ENCODE measurements at regions not wholly inside any gene's neighbourhood (a gene's known extent, or its start where the extent isn't known, plus 50 kb on each side); places are given as distances from the start of the nearest gene placed in this dataset.

DNA sequence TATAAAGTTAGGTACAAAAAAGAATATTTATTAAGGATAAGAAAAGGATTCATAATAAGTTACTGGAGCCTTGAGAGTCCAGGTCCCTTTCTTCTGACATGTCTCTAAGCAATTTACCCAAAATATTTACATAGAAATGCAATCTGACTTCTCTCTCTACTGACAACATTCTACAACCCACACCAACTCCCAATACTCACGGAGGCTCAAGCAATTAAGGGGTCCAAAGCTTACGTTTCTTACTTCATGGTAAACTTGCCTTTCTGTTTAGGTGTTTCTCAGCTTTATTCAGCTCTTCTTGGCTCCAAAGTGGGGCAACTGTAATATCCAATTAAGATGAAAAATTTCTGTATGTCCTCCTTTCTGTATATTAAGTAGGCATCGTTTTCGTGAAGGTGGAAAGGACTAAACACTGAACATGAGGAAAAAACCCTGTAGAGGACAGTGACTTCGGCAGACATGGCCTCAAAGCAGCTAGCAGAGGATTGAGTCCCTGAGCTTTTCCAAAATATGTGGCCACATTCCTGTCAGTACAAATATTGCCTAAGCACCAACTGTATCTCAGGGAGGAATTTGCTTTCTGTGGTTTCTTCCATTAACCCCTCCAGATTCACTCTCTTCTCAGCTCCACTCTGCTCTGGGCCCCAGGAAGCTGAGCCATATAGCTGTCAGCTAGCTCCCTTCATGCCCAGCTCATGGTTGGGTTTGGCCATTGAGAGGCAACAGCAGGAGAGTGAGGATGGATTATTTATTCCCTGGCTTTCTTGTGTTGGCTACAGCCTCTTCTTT, 67.9 kb upstream of the GLS start:
- WGBS = 78% methylated on average over 5 of the region's 5 CpGs
- Histone ChIP-seq H3K27ac (ENCODE audit: low read length, poor library complexity, severe bottlenecking) (peak overlapping the region; percentile 10), H2BK120ac (ENCODE audit: low read depth, low read length) (no peak overlapping the region), H3K4me2 (ENCODE audit: low read length, poor library complexity, severe bottlenecking) (no peak overlapping the region), H2BK15ac (ENCODE audit: low read depth, poor library complexity, severe bottlenecking) (no peak overlapping the region), H2AFZ (ENCODE audit: low read depth, low read length) (no peak overlapping the region), H2BK12ac (ENCODE audit: low read length in 2 of 2) (peak overlapping the region; percentile 3 to 24), H3K27me3 (ENCODE audit: control insufficient read depth in 1 of 2, insufficient read depth in 1 of 2, low read length in 2 of 2) (no peaks in the 10 kb centered on the region), H3K79me1 (replicated peaks; ENCODE audit: low read length, poor library complexity, severe bottlenecking) (no peaks in the 10 kb centered on the region), H4K91ac (ENCODE audit: low read length) (no peak overlapping the region), H3K23ac (ENCODE audit: low read length in 2 of 2) (no peak overlapping the region), H3K9ac (ENCODE audit: low read length) (no peak overlapping the region), H3K18ac (ENCODE audit: low read depth in 1 of 2, low read length in 2 of 2) (peak overlapping the region; percentile 30 to 83), H3K14ac (ENCODE audit: low read length in 2 of 2) (peak overlapping the region in 1 of 2 experiments; percentile 64), H3K4ac (ENCODE audit: low read depth in 1 of 2, low read length in 2 of 2) (no peak overlapping the region), H3K36me3 (ENCODE audit: control insufficient read depth in 1 of 2, insufficient read depth in 2 of 2, low read depth in 1 of 2, low read length in 2 of 2) (no peaks in the 10 kb centered on the region), H4K8ac (ENCODE audit: low read length) (peak overlapping the region; percentile 53), H3K9me3 (ENCODE audit: control insufficient read depth, low read length) (no peaks in the 10 kb centered on the region), H3K4me1 (ENCODE audit: control insufficient read depth, insufficient read depth, low read depth, low read length) (peaks cover 5% of the 10 kb centered on the region), H3K4me3 (ENCODE audit: insufficient read depth in 1 of 2, low read depth in 1 of 2, low read length in 2 of 2) (no peak overlapping the region), H2AK5ac (ENCODE audit: low read length, severe bottlenecking) (no peak overlapping the region), H2BK5ac (ENCODE audit: low read depth, low read length, poor library complexity, severe bottlenecking) (no peak overlapping the region)
- DNase-seq = peak; percentile 63

GRCh38 chr2:190815226-190815625, 65.4 kb upstream of the GLS start:
- no peak overlapping the region for H3K18ac ChIP-seq (ENCODE audit: low read depth in 1 of 2, low read length in 2 of 2)
- H2AFZ ChIP-seq (ENCODE audit: low read depth, low read length) = no peak overlapping the region
- H3K36me3 ChIP-seq (ENCODE audit: control insufficient read depth in 1 of 2, insufficient read depth in 2 of 2, low read depth in 1 of 2, low read length in 2 of 2) = no peaks in the 10 kb centered on the region
- H3K4ac ChIP-seq (ENCODE audit: low read depth in 1 of 2, low read length in 2 of 2) = no peak overlapping the region
- H3K79me1 ChIP-seq (replicated peaks; ENCODE audit: low read length, poor library complexity, severe bottlenecking) = no peaks in the 10 kb centered on the region
- H2BK5ac ChIP-seq (ENCODE audit: low read depth, low read length, poor library complexity, severe bottlenecking) = no peak overlapping the region
- DNase-seq = no peak
- no peak overlapping the region for H3K9ac ChIP-seq (ENCODE audit: low read length)
- no peak overlapping the region for H3K27ac ChIP-seq (ENCODE audit: low read length, poor library complexity, severe bottlenecking)
- H3K4me1 ChIP-seq (ENCODE audit: control insufficient read depth, insufficient read depth, low read depth, low read length) = peaks cover 3% of the 10 kb centered on the region
- no peak overlapping the region for H2BK120ac ChIP-seq (ENCODE audit: low read depth, low read length)
- no peak overlapping the region for H2AK5ac ChIP-seq (ENCODE audit: low read length, severe bottlenecking)
- H3K27me3 ChIP-seq (ENCODE audit: control insufficient read depth in 1 of 2, insufficient read depth in 1 of 2, low read length in 2 of 2) = no peaks in the 10 kb centered on the region
- H4K8ac ChIP-seq (ENCODE audit: low read length) = no peak overlapping the region
- H3K4me3 ChIP-seq (ENCODE audit: insufficient read depth in 1 of 2, low read depth in 1 of 2, low read length in 2 of 2) = no peak overlapping the region
- H3K4me2 ChIP-seq (ENCODE audit: low read length, poor library complexity, severe bottlenecking) = no peak overlapping the region
- WGBS = 100% methylated on average over 2 of the region's 2 CpGs
- no peak overlapping the region for H4K91ac ChIP-seq (ENCODE audit: low read length)
- H3K23ac ChIP-seq (ENCODE audit: low read length in 2 of 2) = no peak overlapping the region
- H3K9me3 ChIP-seq (ENCODE audit: control insufficient read depth, low read length) = no peaks in the 10 kb centered on the region
- no peak overlapping the region for H2BK12ac ChIP-seq (ENCODE audit: low read length in 2 of 2)
- no peak overlapping the region for H2BK15ac ChIP-seq (ENCODE audit: low read depth, poor library complexity, severe bottlenecking)
- H3K14ac ChIP-seq (ENCODE audit: low read length in 2 of 2) = no peak overlapping the region

DNA sequence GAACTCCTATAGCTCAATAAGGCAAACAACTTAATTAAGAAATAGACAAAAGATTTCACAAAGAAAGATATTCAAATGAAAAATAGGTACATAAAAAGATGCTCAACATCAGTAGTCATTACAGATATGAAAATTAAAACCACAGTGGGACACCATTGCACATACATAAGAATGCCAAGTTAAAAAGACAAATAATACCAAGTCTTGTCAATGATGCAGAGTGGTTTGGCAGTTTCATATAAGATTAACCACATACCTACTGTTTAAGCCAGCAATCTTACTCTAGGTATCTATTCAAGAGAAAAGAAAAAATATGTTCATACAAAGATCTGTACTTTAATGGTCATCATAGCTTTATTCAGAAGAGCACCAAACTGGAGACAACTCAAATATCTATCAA, 63.5 kb upstream of the GLS start:
- Histone ChIP-seq H3K14ac (ENCODE audit: low read length in 2 of 2) (no peak overlapping the region), H3K4ac (ENCODE audit: low read depth in 1 of 2, low read length in 2 of 2) (no peak overlapping the region), H4K8ac (ENCODE audit: low read length) (no peak overlapping the region), H3K27me3 (ENCODE audit: control insufficient read depth in 1 of 2, insufficient read depth in 1 of 2, low read length in 2 of 2) (no peaks in the 10 kb centered on the region), H2BK15ac (ENCODE audit: low read depth, poor library complexity, severe bottlenecking) (no peak overlapping the region), H3K4me3 (ENCODE audit: insufficient read depth in 1 of 2, low read depth in 1 of 2, low read length in 2 of 2) (no peak overlapping the region), H3K9me3 (ENCODE audit: control insufficient read depth, low read length) (no peaks in the 10 kb centered on the region), H3K79me1 (replicated peaks; ENCODE audit: low read length, poor library complexity, severe bottlenecking) (no peaks in the 10 kb centered on the region), H4K91ac (ENCODE audit: low read length) (no peak overlapping the region), H2AFZ (ENCODE audit: low read depth, low read length) (no peak overlapping the region), H2AK5ac (ENCODE audit: low read length, severe bottlenecking) (no peak overlapping the region), H2BK12ac (ENCODE audit: low read length in 2 of 2) (no peak overlapping the region), H3K9ac (ENCODE audit: low read length) (no peak overlapping the region), H3K27ac (ENCODE audit: low read length, poor library complexity, severe bottlenecking) (no peak overlapping the region), H3K36me3 (ENCODE audit: control insufficient read depth in 1 of 2, insufficient read depth in 2 of 2, low read depth in 1 of 2, low read length in 2 of 2) (no peaks in the 10 kb centered on the region), H3K18ac (ENCODE audit: low read depth in 1 of 2, low read length in 2 of 2) (no peak overlapping the region), H2BK120ac (ENCODE audit: low read depth, low read length) (no peak overlapping the region), H3K4me2 (ENCODE audit: low read length, poor library complexity, severe bottlenecking) (no peak overlapping the region), H3K4me1 (ENCODE audit: control insufficient read depth, insufficient read depth, low read depth, low read length) (peaks cover 3% of the 10 kb centered on the region), H3K23ac (ENCODE audit: low read length in 2 of 2) (no peak overlapping the region), H2BK5ac (ENCODE audit: low read depth, low read length, poor library complexity, severe bottlenecking) (no peak overlapping the region)
- no peak for DNase-seq

DNA sequence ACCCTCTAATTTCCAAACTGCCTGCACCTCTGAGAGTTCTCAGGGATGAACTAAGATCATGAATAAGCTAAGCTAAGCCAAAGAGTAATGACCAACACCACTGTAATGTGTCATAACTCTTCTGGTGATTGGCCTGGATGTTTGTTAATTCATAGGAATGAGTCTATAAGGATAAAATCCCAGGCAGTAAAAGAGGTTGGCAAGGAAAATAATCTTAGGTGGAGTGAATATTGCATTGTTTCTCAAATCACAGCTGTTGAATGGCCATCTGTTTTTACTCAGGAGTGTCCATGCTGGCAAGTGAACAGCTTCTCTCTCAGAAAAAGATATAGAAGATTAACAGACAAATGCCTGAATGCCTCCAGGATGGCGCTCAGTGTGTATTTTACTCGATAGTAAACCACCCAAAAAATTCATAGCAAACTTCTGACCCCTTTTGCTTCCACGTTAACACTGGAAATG, 60.8 kb upstream of the GLS start:
- Histone ChIP-seq H3K4ac (ENCODE audit: low read depth in 1 of 2, low read length in 2 of 2) (no peak overlapping the region), H3K27me3 (ENCODE audit: control insufficient read depth in 1 of 2, insufficient read depth in 1 of 2, low read length in 2 of 2) (no peaks in the 10 kb centered on the region), H4K8ac (ENCODE audit: low read length) (no peak overlapping the region), H3K14ac (ENCODE audit: low read length in 2 of 2) (no peak overlapping the region), H3K36me3 (ENCODE audit: control insufficient read depth in 1 of 2, insufficient read depth in 2 of 2, low read depth in 1 of 2, low read length in 2 of 2) (no peaks in the 10 kb centered on the region), H3K23ac (ENCODE audit: low read length in 2 of 2) (no peak overlapping the region), H3K18ac (ENCODE audit: low read depth in 1 of 2, low read length in 2 of 2) (no peak overlapping the region), H3K4me3 (ENCODE audit: insufficient read depth in 1 of 2, low read depth in 1 of 2, low read length in 2 of 2) (peak overlapping the region in 1 of 2 experiments; percentile 36), H3K79me1 (replicated peaks; ENCODE audit: low read length, poor library complexity, severe bottlenecking) (no peaks in the 10 kb centered on the region), H2BK12ac (ENCODE audit: low read length in 2 of 2) (no peak overlapping the region), H3K4me2 (ENCODE audit: low read length, poor library complexity, severe bottlenecking) (no peak overlapping the region), H2AK5ac (ENCODE audit: low read length, severe bottlenecking) (no peak overlapping the region), H4K91ac (ENCODE audit: low read length) (no peak overlapping the region), H3K4me1 (ENCODE audit: control insufficient read depth, insufficient read depth, low read depth, low read length) (no peaks in the 10 kb centered on the region), H3K9me3 (ENCODE audit: control insufficient read depth, low read length) (no peaks in the 10 kb centered on the region), H2BK120ac (ENCODE audit: low read depth, low read length) (no peak overlapping the region), H2AFZ (ENCODE audit: low read depth, low read length) (no peak overlapping the region), H2BK15ac (ENCODE audit: low read depth, poor library complexity, severe bottlenecking) (no peak overlapping the region), H3K9ac (ENCODE audit: low read length) (peak overlapping the region; percentile 60), H3K27ac (ENCODE audit: low read length, poor library complexity, severe bottlenecking) (no peak overlapping the region), H2BK5ac (ENCODE audit: low read depth, low read length, poor library complexity, severe bottlenecking) (no peak overlapping the region)
- 86% methylated on average over 1 of the region's 3 CpGs for WGBS
- DNase-seq = peak; percentile 57

Measured in mesenchymal stem cell (in vitro differentiated cells and primary cell).